ENCODE measurements at regions not wholly inside any gene's neighbourhood (a gene's known extent, or its start where the extent isn't known, plus 50 kb on each side); places are given as distances from the start of the nearest gene placed in this dataset.

- TF ChIP-seq CTCF (IDR thresholded peaks at IDR 0.05; ENCODE audit: borderline replicate concordance, extremely low read depth, low read length, poor library complexity, severe bottlenecking), result no peak
- no peak for TF ChIP-seq EZH2 (IDR thresholded peaks at IDR 0.05; ENCODE audit: borderline replicate concordance, low read depth, low read length, severe bottlenecking)
These were observed 125.9 kb upstream of the MLN start for GRCh38 chr6:33929575-33930288.

All from DND-41 (cell line).